ENCODE measurements at regions not wholly inside any gene's neighbourhood (a gene's known extent, or its start where the extent isn't known, plus 50 kb on each side); places are given as distances from the start of the nearest gene placed in this dataset.

- DNase-seq: no peak
- ATAC-seq: no peak
- H3K36me3 ChIP-seq (replicated peaks in 1 of 2; ENCODE audit: insufficient read depth in 1 of 2, low read depth in 2 of 2): no peaks in the 10 kb centered on the region
- no peaks in the 10 kb centered on the region for H3K9me3 ChIP-seq
- no peaks in the 10 kb centered on the region for H3K27me3 ChIP-seq
- intact Hi-C loops (cut with DNase I): no loop called here
- TF ChIP-seq POLR2A (IDR thresholded peaks at IDR 0.05): no peak
- no peak for TF ChIP-seq CTCF (IDR thresholded peaks at IDR 0.05)
- no peak overlapping the region for H3K4me3 ChIP-seq
- WGBS, 2 donors: 50 to 53% methylated on average over 3 of the region's 3 CpGs
- peaks cover 11% of the 10 kb centered on the region for H3K4me1 ChIP-seq
- no peak overlapping the region for H3K27ac ChIP-seq
Observed at GRCh38 chrX:150032742-150033141, 94.5 kb upstream of the EOLA2 start.

- Histone ChIP-seq H3K9me3 (no peaks in the 10 kb centered on the region), H3K27ac (no peak overlapping the region), H3K4me1 (peaks cover 11% of the 10 kb centered on the region), H3K4me3 (no peak overlapping the region), H3K36me3 (replicated peaks in 1 of 2; ENCODE audit: insufficient read depth in 1 of 2, low read depth in 2 of 2) (no peaks in the 10 kb centered on the region), H3K27me3 (no peaks in the 10 kb centered on the region)
- intact Hi-C loops (cut with DNase I): no loop called here
- ATAC-seq (no peak), DNase-seq (no peak)
- TF ChIP-seq CTCF (IDR thresholded peaks at IDR 0.05): no peak
- TF ChIP-seq POLR2A (IDR thresholded peaks at IDR 0.05): no peak
- WGBS, 2 donors: 89 to 97% methylated on average over 2 of the region's 2 CpGs
Observed at GRCh38 chrX:150034788-150035187, 96.5 kb upstream of the EOLA2 start.

GRCh38 chrX:150035531-150035930, 97.2 kb upstream of the EOLA2 start:
- intact Hi-C loops (cut with DNase I): no loop called here
- no peaks in the 10 kb centered on the region for H3K27me3 ChIP-seq
- no peak for DNase-seq
- ATAC-seq: no peak
- H3K4me1 ChIP-seq: peaks cover 11% of the 10 kb centered on the region
- H3K4me3 ChIP-seq: no peak overlapping the region
- H3K36me3 ChIP-seq (replicated peaks in 1 of 2; ENCODE audit: insufficient read depth in 1 of 2, low read depth in 2 of 2): no peaks in the 10 kb centered on the region
- no peak overlapping the region for H3K27ac ChIP-seq
- no peaks in the 10 kb centered on the region for H3K9me3 ChIP-seq
- TF ChIP-seq CTCF (IDR thresholded peaks at IDR 0.05) (no peak), POLR2A (IDR thresholded peaks at IDR 0.05) (no peak)
- WGBS, 2 donors: 34 to 50% methylated on average over 2 of the region's 2 CpGs

- peak; percentile 14 to 24 (median 20) for DNase-seq
- TF ChIP-seq CTCF (IDR thresholded peaks at IDR 0.05): no peak
- TF ChIP-seq POLR2A (IDR thresholded peaks at IDR 0.05): no peak
- 5 to 14% methylated on average over 2 of the region's 2 CpGs for WGBS, 2 donors
- Histone ChIP-seq H3K27ac (no peak overlapping the region), H3K4me3 (no peak overlapping the region), H3K4me1 (peaks cover 11% of the 10 kb centered on the region), H3K27me3 (no peaks in the 10 kb centered on the region), H3K9me3 (no peaks in the 10 kb centered on the region), H3K36me3 (replicated peaks in 1 of 2; ENCODE audit: insufficient read depth in 1 of 2, low read depth in 2 of 2) (no peaks in the 10 kb centered on the region)
- intact Hi-C loops (cut with DNase I): no loop called here
- ATAC-seq: no peak
Observed at GRCh38 chrX:150036181-150036580, 97.9 kb upstream of the EOLA2 start.

GRCh38 chrX:150036641-150037040, 98.3 kb upstream of the EOLA2 start:
- 78 to 84% methylated on average over 3 of the region's 3 CpGs for WGBS, 2 donors
- ATAC-seq (no peak), DNase-seq (no peak)
- no peaks in the 10 kb centered on the region for H3K27me3 ChIP-seq
- H3K4me1 ChIP-seq: peaks cover 11% of the 10 kb centered on the region
- TF ChIP-seq CTCF (IDR thresholded peaks at IDR 0.05) (no peak), POLR2A (IDR thresholded peaks at IDR 0.05) (no peak)
- intact Hi-C loops (cut with DNase I): no loop called here
- no peak overlapping the region for H3K27ac ChIP-seq
- no peaks in the 10 kb centered on the region for H3K9me3 ChIP-seq
- no peaks in the 10 kb centered on the region for H3K36me3 ChIP-seq (replicated peaks in 1 of 2; ENCODE audit: insufficient read depth in 1 of 2, low read depth in 2 of 2)
- no peak overlapping the region for H3K4me3 ChIP-seq
